ENCODE measurements at regions not wholly inside any gene's neighbourhood (a gene's known extent, or its start where the extent isn't known, plus 50 kb on each side); places are given as distances from the start of the nearest gene placed in this dataset.

DNA sequence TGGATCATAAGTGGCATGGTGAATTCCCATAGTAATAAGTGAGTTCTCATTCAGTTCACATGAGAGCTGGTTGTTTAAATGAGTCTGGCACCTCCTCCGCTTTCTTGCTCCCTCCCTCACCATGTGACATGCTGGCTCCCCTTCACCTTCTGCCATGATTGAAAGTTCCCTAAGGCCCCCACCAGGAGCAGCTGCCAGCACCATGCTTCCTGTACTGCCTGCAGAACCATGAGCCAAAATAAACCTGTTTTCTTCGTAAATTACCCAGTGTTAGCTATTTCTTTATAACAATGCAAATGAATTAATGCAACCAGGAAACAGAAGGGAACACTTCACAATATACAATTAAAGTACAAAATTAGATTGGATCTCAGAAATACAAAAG is 257.0 kb downstream of the MREG start:
- TF ChIP-seq, protein P1, sequence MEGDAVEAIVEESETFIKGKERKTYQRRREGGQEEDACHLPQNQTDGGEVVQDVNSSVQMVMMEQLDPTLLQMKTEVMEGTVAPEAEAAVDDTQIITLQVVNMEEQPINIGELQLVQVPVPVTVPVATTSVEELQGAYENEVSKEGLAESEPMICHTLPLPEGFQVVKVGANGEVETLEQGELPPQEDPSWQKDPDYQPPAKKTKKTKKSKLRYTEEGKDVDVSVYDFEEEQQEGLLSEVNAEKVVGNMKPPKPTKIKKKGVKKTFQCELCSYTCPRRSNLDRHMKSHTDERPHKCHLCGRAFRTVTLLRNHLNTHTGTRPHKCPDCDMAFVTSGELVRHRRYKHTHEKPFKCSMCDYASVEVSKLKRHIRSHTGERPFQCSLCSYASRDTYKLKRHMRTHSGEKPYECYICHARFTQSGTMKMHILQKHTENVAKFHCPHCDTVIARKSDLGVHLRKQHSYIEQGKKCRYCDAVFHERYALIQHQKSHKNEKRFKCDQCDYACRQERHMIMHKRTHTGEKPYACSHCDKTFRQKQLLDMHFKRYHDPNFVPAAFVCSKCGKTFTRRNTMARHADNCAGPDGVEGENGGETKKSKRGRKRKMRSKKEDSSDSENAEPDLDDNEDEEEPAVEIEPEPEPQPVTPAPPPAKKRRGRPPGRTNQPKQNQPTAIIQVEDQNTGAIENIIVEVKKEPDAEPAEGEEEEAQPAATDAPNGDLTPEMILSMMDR (IDR thresholded peaks at IDR 0.05) = no peak
- no peak for TF ChIP-seq POLR2AphosphoS5 (IDR thresholded peaks at IDR 0.05)
